LNCaP clone FGC (cell line): ENCODE measurements at regions not wholly inside any gene's neighbourhood (a gene's known extent, or its start where the extent isn't known, plus 50 kb on each side); places are given as distances from the start of the nearest gene placed in this dataset.
A peak's percentile ranks its signal among the peaks of the same experiment; 100 is the strongest.

Source experiments
- DNase-seq: peaks from one replicate; pipeline ENCODE4 v3.0.0-alpha.2; 2011; ENCODE audit warnings: low read depth
- H3K4me3 ChIP-seq: 2 replicates; pipeline ENCODE4 v1.5.1; 2011; ENCODE audit warnings: mild to moderate bottlenecking, low read depth, low read length, control low read depth
- TF ChIP-seq, protein P1 (sequence below): IDR thresholded peaks from 2 replicates; pipeline ENCODE4 v1.5.1; 2012; ENCODE audit warnings: mild to moderate bottlenecking; ENCODE audit not compliant: control insufficient read depth, insufficient read depth; ENCODE audit errors: extremely low read depth

DNA sequence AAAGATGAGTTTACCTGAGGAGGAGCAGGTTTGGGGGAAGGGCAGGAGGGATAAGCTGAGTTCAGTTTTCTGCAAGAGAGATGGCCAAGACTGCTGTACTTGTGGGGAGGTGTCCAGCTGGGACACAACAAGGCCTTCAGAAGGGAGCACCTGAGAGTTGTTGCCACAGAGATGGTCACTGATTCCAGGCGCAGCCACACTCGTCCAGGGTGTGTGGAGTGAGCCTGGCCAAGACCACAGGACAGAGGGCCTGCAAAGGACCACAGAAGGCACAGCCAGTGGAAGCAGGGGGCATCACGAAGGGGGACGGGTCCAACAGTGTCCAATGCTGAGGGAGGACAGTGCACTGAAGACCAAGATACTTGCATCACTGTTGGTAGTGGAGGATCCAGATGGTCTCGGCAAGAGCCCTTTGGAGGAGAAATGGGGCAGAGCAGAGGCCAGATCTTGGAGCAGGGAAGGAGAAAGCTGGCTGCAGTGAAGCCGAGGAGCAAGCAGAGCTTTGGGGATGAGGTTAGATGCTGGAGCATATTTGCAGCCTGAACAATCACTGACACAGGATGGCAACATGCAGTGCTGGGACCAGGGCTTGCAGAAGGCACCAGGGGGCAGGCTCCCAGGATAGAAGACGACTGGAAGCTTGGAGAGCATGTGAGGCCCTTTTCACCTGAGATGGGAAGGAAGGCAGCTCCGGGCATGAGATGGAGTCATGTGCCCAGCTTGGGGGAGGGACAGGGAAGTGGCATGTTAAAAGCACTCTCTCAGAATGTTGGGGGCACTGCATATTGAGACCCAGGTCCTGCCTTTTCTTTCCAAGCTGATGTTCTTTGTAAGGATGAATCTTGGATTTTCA, 214.0 kb downstream of the CYP26B1 start:
- no peak for DNase-seq
- no peak overlapping the region for H3K4me3 ChIP-seq
- TF ChIP-seq, protein P1, sequence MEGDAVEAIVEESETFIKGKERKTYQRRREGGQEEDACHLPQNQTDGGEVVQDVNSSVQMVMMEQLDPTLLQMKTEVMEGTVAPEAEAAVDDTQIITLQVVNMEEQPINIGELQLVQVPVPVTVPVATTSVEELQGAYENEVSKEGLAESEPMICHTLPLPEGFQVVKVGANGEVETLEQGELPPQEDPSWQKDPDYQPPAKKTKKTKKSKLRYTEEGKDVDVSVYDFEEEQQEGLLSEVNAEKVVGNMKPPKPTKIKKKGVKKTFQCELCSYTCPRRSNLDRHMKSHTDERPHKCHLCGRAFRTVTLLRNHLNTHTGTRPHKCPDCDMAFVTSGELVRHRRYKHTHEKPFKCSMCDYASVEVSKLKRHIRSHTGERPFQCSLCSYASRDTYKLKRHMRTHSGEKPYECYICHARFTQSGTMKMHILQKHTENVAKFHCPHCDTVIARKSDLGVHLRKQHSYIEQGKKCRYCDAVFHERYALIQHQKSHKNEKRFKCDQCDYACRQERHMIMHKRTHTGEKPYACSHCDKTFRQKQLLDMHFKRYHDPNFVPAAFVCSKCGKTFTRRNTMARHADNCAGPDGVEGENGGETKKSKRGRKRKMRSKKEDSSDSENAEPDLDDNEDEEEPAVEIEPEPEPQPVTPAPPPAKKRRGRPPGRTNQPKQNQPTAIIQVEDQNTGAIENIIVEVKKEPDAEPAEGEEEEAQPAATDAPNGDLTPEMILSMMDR, result 0 out of 2 replicates have a peak, but pooled peaks have one; percentile 14

DNA sequence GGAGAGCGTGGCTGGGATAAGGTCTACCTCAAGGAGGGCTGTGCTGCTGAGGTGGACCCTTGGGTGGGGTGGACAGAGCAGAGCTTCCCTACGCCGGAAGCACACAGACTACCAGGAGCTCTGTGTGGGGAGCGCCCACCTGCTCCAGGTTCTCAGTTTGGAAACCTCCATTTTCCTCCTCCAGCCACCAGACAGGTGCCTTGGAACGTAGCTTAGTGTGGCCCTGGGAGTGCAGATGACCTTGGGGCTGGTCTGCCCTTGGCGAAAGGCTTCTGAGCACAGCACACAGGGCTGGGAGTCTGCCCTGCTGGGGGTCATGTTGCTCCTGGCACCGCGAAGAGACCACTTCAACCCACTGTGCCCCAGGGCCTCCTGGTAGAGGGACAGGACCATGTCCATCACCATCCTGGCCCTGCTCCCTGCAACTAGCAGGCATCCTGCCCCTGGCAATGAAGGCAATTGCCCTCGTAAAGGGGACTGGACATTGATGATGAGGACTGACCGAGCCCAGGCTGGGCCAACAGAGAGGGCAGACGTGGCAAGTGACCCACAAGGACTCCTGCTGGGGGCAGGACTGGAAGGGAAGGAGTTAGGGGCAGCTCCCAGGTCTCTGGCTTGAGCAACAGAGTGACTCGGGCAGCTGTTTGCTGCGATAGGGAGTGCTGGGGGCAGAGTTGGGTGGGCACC, 214.7 kb downstream of the CYP26B1 start:
- TF ChIP-seq, protein P1, result no peak
- DNase-seq, result no peak
- no peak overlapping the region for H3K4me3 ChIP-seq

GRCh38 chr2:71932037-71932779, 215.5 kb downstream of the CYP26B1 start:
- H3K4me3 ChIP-seq, result no peak overlapping the region
- no peak for DNase-seq

GRCh38 chr2:71930049-71930681, 217.5 kb downstream of the CYP26B1 start:
- TF ChIP-seq, protein P1, result no peak
- no peak for DNase-seq

More at GRCh38 chr2:71932037-71932779, 215.5 kb downstream of the CYP26B1 start:
- TF ChIP-seq, protein P1, result no peak

DNA sequence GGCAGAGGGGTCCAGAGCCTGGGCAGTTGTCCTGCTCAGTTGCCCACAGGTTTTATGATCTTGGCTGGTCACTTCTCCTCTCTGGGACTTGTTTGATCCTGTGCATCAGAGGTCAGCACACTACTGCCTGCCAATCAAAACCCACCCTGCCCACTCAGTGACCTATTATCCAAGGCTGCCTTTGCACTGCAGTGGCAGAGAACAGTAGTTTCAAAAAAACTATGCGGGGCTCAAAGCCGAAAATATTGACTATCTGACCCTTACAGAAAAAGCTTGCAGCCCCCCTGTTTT, 218.2 kb downstream of the CYP26B1 start:
- TF ChIP-seq, protein P1, result no peak
- no peak for DNase-seq
- H3K4me3 ChIP-seq, result no peak overlapping the region

More at GRCh38 chr2:71930049-71930681, 217.5 kb downstream of the CYP26B1 start:
- no peak overlapping the region for H3K4me3 ChIP-seq

DNA sequence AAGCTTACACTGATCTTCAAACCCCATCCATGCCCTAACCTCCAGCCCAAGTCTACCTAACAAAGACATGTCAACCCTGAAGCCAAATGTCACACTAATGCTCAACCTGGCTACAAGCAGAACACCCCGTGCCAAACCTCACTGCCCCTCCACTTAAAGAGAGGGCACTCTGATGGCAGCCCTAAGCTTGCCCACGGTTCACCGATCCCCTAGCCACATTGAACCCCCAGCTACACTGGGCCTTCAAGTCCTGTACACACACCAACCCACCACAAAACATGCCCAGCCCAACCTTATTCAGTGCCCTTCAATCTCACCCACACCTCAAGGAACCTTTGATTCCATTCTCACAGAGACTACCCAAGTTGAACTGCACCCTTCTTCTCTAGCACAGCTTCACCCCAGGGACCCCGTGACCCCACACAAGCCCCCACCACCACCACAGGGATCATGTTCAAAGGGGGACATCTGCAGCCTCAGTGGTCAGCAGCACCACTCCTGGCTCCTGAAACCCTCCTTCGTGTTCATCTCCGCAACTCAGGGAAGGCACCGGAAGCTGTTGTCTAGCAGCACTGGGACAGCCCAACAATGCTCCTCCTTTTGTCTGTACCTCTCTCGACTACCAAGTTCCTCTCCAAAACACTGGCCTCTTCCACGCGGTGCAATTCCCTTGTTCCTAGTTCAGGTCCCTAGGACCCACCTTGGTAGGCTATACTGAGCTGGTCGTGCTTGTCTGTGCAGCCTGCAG, 218.8 kb downstream of the CYP26B1 start:
- TF ChIP-seq, protein P1, result no peak
- DNase-seq, result no peak
- H3K4me3 ChIP-seq, result no peak overlapping the region
